ENCODE measurements at regions not wholly inside any gene's neighbourhood (a gene's known extent, or its start where the extent isn't known, plus 50 kb on each side); places are given as distances from the start of the nearest gene placed in this dataset.

DNA sequence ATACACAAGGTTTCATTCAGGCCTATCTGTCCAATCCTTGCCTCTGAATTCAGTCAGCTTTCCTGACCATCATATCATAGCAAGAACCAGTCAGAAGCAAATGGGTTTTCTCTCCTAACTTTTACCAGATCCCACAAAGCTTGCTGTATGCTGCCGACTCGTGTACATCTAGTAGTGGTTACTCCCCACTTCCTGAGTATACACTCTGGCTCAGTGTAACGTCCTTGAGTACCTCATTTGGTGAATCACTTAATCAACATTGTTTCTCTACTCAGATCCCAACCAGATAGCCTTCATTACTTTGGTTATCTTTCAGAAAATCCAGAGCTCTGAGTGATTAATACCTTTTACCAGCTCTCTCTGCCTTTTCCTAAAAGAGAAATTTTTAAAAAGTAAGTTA is 728.2 kb downstream of the GALC start:
- TF ChIP-seq, protein P1, sequence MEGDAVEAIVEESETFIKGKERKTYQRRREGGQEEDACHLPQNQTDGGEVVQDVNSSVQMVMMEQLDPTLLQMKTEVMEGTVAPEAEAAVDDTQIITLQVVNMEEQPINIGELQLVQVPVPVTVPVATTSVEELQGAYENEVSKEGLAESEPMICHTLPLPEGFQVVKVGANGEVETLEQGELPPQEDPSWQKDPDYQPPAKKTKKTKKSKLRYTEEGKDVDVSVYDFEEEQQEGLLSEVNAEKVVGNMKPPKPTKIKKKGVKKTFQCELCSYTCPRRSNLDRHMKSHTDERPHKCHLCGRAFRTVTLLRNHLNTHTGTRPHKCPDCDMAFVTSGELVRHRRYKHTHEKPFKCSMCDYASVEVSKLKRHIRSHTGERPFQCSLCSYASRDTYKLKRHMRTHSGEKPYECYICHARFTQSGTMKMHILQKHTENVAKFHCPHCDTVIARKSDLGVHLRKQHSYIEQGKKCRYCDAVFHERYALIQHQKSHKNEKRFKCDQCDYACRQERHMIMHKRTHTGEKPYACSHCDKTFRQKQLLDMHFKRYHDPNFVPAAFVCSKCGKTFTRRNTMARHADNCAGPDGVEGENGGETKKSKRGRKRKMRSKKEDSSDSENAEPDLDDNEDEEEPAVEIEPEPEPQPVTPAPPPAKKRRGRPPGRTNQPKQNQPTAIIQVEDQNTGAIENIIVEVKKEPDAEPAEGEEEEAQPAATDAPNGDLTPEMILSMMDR (conservative IDR thresholded peaks at IDR 0.05): no peak
- TF ChIP-seq EZH2 (IDR thresholded peaks at IDR 0.05; ENCODE audit: low read depth): no peak

All from PC-9 (cell line).